B cell (primary cell): ENCODE measurements at regions not wholly inside any gene's neighbourhood (a gene's known extent, or its start where the extent isn't known, plus 50 kb on each side); places are given as distances from the start of the nearest gene placed in this dataset.

ENCODE experiments used
- EZH2 ChIP-seq: IDR thresholded peaks from 2 replicates; pipeline ENCODE4 v1.6.1; 2012; ENCODE audit warnings: borderline replicate concordance, low read depth, mild to moderate bottlenecking, moderate library complexity, low read length; ENCODE audit not compliant: insufficient read depth, poor library complexity, severe bottlenecking
- TF ChIP-seq, protein P1 (sequence below): fragments of 200-600 bp; IDR thresholded peaks from one replicate; pipeline ENCODE4 v1.8.0; 2022; ENCODE audit warnings: antibody characterized with exemption, mild to moderate bottlenecking

DNA sequence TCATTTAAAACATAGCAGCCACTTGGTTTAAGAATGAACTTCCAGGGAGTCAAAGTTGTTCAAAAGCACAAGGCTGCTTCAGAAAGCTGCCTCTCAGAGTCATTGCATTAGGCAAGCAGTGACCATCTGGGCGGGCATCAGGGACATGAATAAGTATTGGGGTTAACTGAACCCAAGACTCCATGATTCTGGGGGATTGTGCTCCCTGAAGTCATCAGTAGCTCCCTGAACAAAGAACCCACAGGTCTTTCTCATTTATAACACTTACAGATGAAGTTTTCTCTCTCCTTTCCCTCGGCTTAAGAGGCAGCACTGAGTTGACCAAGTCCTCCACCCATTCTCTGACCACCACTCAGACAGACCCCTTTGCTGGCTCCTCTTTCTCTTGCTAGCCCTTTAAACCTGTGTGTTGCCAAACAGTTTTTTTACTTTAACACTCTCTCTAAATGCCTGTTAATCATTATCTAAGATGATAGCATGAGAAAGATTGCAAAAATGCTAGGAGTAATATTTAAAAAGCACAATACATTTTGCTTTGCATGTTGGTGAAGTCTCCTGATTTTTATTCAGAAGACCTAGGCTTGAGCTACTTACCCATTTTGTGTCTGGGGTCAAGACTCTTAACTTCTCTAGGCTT, 77.0 kb upstream of the ARHGAP29 start:
- TF ChIP-seq, protein P1, sequence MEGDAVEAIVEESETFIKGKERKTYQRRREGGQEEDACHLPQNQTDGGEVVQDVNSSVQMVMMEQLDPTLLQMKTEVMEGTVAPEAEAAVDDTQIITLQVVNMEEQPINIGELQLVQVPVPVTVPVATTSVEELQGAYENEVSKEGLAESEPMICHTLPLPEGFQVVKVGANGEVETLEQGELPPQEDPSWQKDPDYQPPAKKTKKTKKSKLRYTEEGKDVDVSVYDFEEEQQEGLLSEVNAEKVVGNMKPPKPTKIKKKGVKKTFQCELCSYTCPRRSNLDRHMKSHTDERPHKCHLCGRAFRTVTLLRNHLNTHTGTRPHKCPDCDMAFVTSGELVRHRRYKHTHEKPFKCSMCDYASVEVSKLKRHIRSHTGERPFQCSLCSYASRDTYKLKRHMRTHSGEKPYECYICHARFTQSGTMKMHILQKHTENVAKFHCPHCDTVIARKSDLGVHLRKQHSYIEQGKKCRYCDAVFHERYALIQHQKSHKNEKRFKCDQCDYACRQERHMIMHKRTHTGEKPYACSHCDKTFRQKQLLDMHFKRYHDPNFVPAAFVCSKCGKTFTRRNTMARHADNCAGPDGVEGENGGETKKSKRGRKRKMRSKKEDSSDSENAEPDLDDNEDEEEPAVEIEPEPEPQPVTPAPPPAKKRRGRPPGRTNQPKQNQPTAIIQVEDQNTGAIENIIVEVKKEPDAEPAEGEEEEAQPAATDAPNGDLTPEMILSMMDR: no peak
- no peak for TF ChIP-seq EZH2
